SK-MEL-5 (cell line): ENCODE measurements at regions not wholly inside any gene's neighbourhood (a gene's known extent, or its start where the extent isn't known, plus 50 kb on each side); places are given as distances from the start of the nearest gene placed in this dataset.
"Not testable (repeated sequence)": the region's sequence is repeated elsewhere in the genome, so short reads cannot be mapped to it uniquely, and the experiment has no call there.

ENCODE experiments used
- DNase-seq: peaks from one replicate; pipeline ENCODE4 v3.0.0-alpha.2; 2016; ENCODE audit warnings: low read depth, low spot score
- in situ Hi-C: cut with HindIII; loops from 2 replicates; pipeline ENCODE4 v1.10.0; 2016; ENCODE audit warnings: low sequenced_read_pairs, high pct_unique_total_duplicates, low pct_unique_long_range_greater_than_20kb

- DNase-seq, in situ Hi-C loops: not testable (repeated sequence)
Measured at GRCh38 chr9:40962461-40962860, 166.0 kb downstream of the FOXD4L6 start.

DNA sequence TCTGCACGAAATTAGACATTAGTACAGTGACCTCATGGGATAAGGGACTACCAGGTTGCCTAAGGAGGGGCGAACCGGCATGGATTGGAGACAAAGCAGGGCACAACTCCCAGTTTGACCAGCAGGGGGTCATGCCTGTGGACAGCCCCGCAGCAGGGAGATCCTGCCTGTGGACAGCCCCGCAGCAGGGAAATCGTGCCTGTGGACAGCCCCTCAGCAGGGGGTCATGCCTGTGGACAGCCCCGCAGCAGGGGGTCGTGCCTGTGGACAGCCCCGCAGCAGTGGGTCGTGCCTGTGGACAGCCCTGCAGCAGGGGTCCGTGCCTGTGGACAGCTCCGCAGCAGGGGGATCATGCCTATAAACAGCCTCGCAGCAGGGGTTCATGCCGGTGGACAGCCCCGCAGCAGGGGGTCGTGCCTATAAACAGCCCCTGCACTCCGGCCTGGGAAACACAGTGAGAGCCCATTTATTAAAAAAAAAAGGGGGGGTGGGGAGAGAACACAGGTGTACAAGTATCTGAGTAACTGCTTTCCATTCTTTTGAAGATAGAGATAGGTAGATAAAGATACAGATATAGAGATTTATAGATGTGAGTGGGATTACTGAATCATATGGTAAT, 176.5 kb downstream of the FOXD4L6 start:
- DNase-seq, in situ Hi-C loops: not testable (repeated sequence)

GRCh38 chr9:40946228-40946627, 182.3 kb downstream of the FOXD4L6 start:
- in situ Hi-C loops, DNase-seq: not testable (repeated sequence)

DNA sequence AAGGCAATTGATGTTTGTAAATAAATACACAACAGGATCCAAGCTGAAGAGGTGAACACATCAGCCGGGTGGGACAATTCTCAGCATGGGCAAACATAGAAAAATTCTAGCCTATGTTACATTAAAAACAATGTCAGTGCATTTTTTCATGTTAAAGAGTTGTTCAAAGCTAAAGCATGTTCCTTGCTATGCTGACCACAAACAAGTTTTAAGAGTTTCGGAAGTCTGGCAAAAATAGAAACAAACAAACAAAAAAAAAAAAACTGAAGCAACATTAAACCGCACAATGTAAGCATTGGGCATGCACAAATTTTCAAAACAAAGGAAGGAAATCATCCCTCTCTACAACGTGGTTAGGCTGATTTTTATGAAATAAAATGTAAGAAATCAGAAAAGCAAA, 185.8 kb downstream of the FOXD4L6 start:
- DNase-seq, in situ Hi-C loops: not testable (repeated sequence)

DNA sequence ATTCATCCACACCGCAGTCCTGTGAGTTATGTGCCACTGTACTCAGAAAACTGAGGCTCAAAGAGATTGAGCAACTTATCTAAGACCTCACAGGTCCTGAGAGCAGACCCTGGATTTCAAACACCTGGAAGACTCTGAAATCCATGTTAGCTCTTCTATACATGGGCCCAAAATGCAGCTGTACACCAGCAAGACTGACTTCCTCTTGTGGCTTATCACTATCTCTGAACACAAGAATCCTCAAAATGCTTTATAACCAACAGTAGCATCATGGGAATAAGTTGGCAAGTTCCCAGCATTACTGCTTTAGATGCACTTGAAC, 188.6 kb downstream of the FOXD4L6 start:
- DNase-seq, in situ Hi-C loops: not testable (repeated sequence)

- in situ Hi-C loops, DNase-seq: not testable (repeated sequence)
Measured at GRCh38 chr9:40939201-40939887, 189.1 kb downstream of the FOXD4L6 start.

GRCh38 chr9:40935336-40935735, 193.1 kb downstream of the FOXD4L6 start:
- in situ Hi-C loops, result no loop called here
- DNase-seq, result no peak

DNA sequence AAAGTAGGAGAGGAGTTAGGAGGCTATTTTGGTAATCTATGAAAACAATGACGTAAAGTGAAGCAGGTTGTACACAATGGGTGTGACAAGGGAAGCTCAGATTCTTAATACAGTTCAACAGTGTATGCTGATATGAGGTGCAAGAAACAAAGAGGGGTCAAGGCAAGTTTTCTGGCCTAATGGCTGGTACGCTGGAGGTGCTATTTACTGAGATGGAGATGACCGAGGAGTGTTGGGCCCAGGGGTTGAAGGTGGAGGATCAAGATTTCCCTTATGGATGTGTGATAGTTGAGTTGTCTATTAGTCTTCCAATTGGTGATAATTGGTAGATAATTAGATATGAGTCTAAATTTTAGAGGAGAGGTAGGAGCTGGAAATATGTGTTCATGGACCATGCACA, 194.0 kb downstream of the FOXD4L6 start:
- in situ Hi-C loops, DNase-seq: not testable (repeated sequence)

DNA sequence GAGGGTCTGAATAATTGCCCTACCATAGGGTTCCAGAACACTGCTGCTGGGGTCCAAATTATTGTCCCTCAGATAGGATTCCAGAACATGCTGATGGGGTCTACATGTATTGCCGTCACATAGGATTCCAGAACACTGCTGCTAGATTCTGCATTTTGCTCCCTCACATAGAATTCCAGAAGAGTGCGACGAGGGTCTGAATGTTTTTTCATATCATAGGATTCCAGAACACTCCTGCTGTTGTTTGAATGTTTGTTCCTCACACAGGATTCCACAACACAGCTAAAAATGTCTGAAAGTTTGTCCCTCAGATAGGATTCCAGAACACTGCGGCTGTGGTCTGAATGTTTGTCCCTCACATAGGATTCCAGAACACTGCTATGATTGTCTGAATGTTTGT, 198.1 kb downstream of the FOXD4L6 start:
- DNase-seq, in situ Hi-C loops: not testable (repeated sequence)

DNA sequence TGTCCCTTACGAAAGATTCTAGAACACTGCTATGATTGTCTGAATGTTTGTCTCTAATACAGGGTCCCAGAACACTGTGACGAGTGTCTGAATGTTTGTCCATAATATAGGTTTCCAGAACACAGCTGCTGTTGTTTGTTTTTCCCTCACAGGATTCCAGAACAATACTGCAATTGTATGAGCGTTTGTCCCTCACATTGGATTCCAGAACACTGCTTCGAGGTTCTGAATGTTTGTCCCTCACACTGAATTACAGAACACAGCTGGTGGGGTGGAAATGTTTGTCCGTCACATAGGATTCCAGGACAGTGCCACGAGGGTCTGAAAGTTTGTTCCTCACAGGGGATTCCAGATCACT, 199.0 kb downstream of the FOXD4L6 start:
- DNase-seq, in situ Hi-C loops: not testable (repeated sequence)

DNA sequence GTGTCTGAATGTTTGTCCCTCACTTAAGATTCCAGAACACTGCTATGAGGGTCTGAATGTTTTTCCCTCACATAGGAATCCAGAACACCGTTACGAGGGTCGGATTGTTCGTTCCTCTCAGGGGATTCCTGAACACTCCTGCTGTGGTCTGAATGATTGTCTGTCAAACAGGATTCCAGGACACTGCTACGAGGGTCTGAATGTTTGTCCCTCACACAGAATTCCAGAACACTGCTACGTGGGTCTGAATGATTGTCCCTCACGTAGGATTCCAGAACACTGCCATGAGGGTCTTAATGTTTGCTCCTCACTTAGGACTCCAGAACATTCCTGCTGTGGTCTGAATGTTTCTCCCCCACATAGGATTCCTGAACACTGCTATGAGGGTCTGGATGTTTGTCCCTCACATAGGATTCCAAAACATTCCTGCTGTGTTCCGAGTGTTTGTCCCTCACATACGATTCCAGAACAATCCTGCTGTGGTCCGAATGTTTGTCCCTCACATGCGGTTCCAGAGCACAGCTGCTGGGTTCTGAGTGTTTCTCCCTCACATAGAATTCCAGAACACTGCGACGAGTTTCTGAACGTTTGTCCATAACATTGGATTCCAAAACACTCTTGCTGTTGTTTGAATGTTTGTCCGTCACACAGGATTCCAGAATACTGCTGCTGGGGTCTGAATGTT, 199.5 kb downstream of the FOXD4L6 start:
- no peak for DNase-seq
- in situ Hi-C loops, result no loop called here

GRCh38 chr9:40927851-40928802, 200.4 kb downstream of the FOXD4L6 start:
- in situ Hi-C loops, result no loop called here
- DNase-seq, result no peak

- in situ Hi-C loops, result no loop called here
- DNase-seq, result no peak
Measured at GRCh38 chr9:40927260-40927631, 201.2 kb downstream of the FOXD4L6 start.

GRCh38 chr9:40926404-40927259, 201.8 kb downstream of the FOXD4L6 start:
- in situ Hi-C loops, result no loop called here

GRCh38 chr9:40925149-40925548, 203.3 kb downstream of the FOXD4L6 start:
- in situ Hi-C loops, result no loop called here
- DNase-seq, result no peak

More at GRCh38 chr9:40926404-40927259, 201.8 kb downstream of the FOXD4L6 start:
- DNase-seq, result no peak

DNA sequence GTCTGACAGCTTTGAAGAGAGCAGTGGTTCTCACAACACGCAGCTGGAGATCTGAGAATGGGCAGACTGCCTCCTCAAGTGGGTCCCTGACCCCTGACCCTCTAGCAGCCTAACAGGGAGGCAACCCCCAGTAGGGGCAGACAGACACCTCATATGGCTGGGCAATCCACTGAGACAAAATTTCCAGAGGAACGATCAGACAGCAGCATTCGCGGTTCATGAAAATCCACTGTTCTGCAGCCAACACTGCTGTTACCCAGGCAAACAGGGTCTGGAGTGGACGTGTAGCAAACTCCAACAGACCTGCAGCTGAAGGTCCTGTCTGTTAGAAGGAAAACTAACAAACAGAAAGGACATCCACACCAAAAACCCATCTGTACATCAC, 212.1 kb downstream of the FOXD4L6 start:
- in situ Hi-C loops, DNase-seq: not testable (repeated sequence)
